WTC11 (cell line): ENCODE measurements at regions not wholly inside any gene's neighbourhood (a gene's known extent, or its start where the extent isn't known, plus 50 kb on each side); places are given as distances from the start of the nearest gene placed in this dataset.

Experiments used
- CTCF ChIP-seq: fragments of 200-600 bp; IDR thresholded peaks from 2 replicates; pipeline ENCODE4 v1.8.0; 2022; ENCODE audit warnings: antibody characterized with exemption
- E2F1 ChIP-seq: sonication (generic); formaldehyde crosslinking; IDR thresholded peaks from 2 replicates; pipeline ENCODE4 v1.8.0; 2022; ENCODE audit warnings: mild to moderate bottlenecking, missing genetic modification reagents

- TF ChIP-seq CTCF (no peak), E2F1 (CRISPR knock-in tag) (no peak)
Measured at GRCh38 chr6:137602313-137603197, 108.4 kb upstream of the OLIG3 start.
